K562 (cell line): ENCODE measurements at regions not wholly inside any gene's neighbourhood (a gene's known extent, or its start where the extent isn't known, plus 50 kb on each side); places are given as distances from the start of the nearest gene placed in this dataset.

Source experiments
- ATAC-seq: fragments of 200-7000 bp; cut with Tn5 transposase; 3 replicates; pipeline ENCODE4 v1.9.1; 2020; ENCODE audit warnings: moderate library complexity
- BruUV-seq: library from RNA; stranded (reverse); fragments of 400-500 nt; replicated peaks from 2 replicates; lab custom pipeline; 2021; lab: Mats Ljungman, UMichigan
- CTCF ChIA-PET: fragments of 300-600 bp; formaldehyde crosslinking; extraction: SDS; loops from one replicate; lab custom pipeline; 2021; ENCODE audit warnings: low intra/inter-chr PET ratio; lab: Yijun Ruan, JAX
- POLR2A ChIA-PET: fragments of 300-600, 350-650 bp; sonication (Branson Sonifier 250); formaldehyde crosslinking; extraction: SDS; loops from one replicate; lab custom pipeline; 2021; ENCODE audit warnings: antibody characterized with exemption, inconsistent platforms; lab: Yijun Ruan, JAX
- DNase-seq, 4 experiments: peaks; one replicate each; pipeline versions ENCODE4 v3.0.0 to v3.0.0-alpha.2; 2011 to 2018; ENCODE audit warnings: low spot score in 3 of 4, mixed read lengths in 3 of 4; ENCODE audit errors: extremely low read depth in 1 of 4
- FAIRE-seq: peaks from 2 replicates; lab custom pipeline; 2011; peaks lifted over from hg19 to GRCh38; lab: Jason Lieb, UNC
- H2AFZ ChIP-seq: 2 replicates; pipeline ENCODE4 v1.6.0; 2011; ENCODE audit warnings: low read depth, low read length, control low read depth, inconsistent platforms
- H3K27ac ChIP-seq: fragments of 200-600 bp; 3 replicates; pipeline ENCODE4 v1.8.0; 2011; ENCODE audit warnings: low read depth, mild to moderate bottlenecking, control low read depth, inconsistent platforms, low read length, moderate library complexity, mixed read lengths; ENCODE audit errors: extremely low read depth
- H3K27me3 ChIP-seq, 2 experiments: fragments of 300-600 bp in 1 of 2; 2 replicates in 1 of 2; 3 replicates in 1 of 2; pipeline versions ENCODE4 v1.6.0 to v1.8.0; 2011; ENCODE audit warnings: inconsistent platforms in 2 of 2, low read length in 2 of 2, mild to moderate bottlenecking in 1 of 2, mixed read lengths in 1 of 2, moderate library complexity in 1 of 2; ENCODE audit not compliant: control insufficient read depth in 2 of 2, insufficient read depth in 2 of 2
- H3K36me3 ChIP-seq: fragments of 300-600 bp; 3 replicates; pipeline ENCODE4 v1.8.0; 2011; ENCODE audit warnings: mild to moderate bottlenecking, low read length, inconsistent platforms; ENCODE audit not compliant: control insufficient read depth, insufficient read depth
- H3K4me1 ChIP-seq, 2 experiments: fragments of 200-600 bp in 1 of 2; replicated peaks in 1 of 2; 2 replicates in 1 of 2; 3 replicates in 1 of 2; pipeline versions ENCODE4 v1.5.1 to v1.8.0; 2011; ENCODE audit warnings: inconsistent platforms in 2 of 2, low read length in 2 of 2, mild to moderate bottlenecking in 1 of 2, mixed read lengths in 1 of 2, moderate library complexity in 1 of 2; ENCODE audit not compliant: control insufficient read depth in 2 of 2, insufficient read depth in 2 of 2
- H3K4me2 ChIP-seq: 2 replicates; pipeline ENCODE4 v1.6.1; 2011; ENCODE audit warnings: low read length, control low read depth, inconsistent platforms, mixed read lengths; ENCODE audit not compliant: insufficient read depth
- H3K4me3 ChIP-seq: fragments of 200-600 bp; sonication (generic), shearing (Covaris generic); 2 replicates; pipeline ENCODE4 v1.5.1; 2016; ENCODE audit warnings: control low read depth, inconsistent platforms
- H3K79me2 ChIP-seq: fragments of 200-600 bp; 3 replicates; pipeline ENCODE4 v1.8.0; 2011; ENCODE audit warnings: low read length, inconsistent platforms; ENCODE audit not compliant: control insufficient read depth, insufficient read depth
- H3K9ac ChIP-seq, 2 experiments: 2 replicates each; pipeline versions ENCODE4 v1.6.0 to v1.6.1; 2011; ENCODE audit warnings: low read depth in 2 of 2, low read length in 2 of 2, control low read depth in 1 of 2, inconsistent platforms in 1 of 2, mild to moderate bottlenecking in 1 of 2, mixed read lengths in 1 of 2; ENCODE audit not compliant: insufficient read depth in 1 of 2
- H3K9me1 ChIP-seq: one replicate; pipeline ENCODE4 v1.6.0; 2011; ENCODE audit warnings: inconsistent platforms, mild to moderate bottlenecking, low read length, moderate library complexity; ENCODE audit not compliant: control insufficient read depth, insufficient read depth
- H3K9me3 ChIP-seq: replicated peaks from 2 replicates; pipeline ENCODE4 v1.5.1; 2011; ENCODE audit warnings: low read depth, low read length, inconsistent platforms; ENCODE audit not compliant: control insufficient read depth, insufficient read depth
- H4K20me1 ChIP-seq: replicated peaks from 2 replicates; pipeline ENCODE4 v1.6.1; 2011; ENCODE audit warnings: low read length, inconsistent platforms, mixed read lengths; ENCODE audit not compliant: control insufficient read depth, insufficient read depth
- ARID1B ChIP-seq: fragments of 450-650 bp; IDR thresholded peaks from 2 replicates; pipeline ENCODE4 v1.6.1; 2016; ENCODE audit warnings: antibody characterized with exemption, mild to moderate bottlenecking, inconsistent platforms
- C11orf30 ChIP-seq: fragments of 450-650 bp; IDR thresholded peaks from 2 replicates; pipeline ENCODE4 v1.6.1; 2016; ENCODE audit warnings: low read depth, mild to moderate bottlenecking
- GTF2A2 ChIP-seq: IDR thresholded peaks from 2 replicates; pipeline ENCODE4 v1.6.1; 2016; ENCODE audit warnings: mild to moderate bottlenecking, missing genetic modification characterization, missing compliant biosample characterization
- GTF3C2 ChIP-seq: IDR thresholded peaks from 3 replicates; pipeline ENCODE4 v1.6.1; 2011; ENCODE audit warnings: borderline replicate concordance, mild to moderate bottlenecking, moderate library complexity; ENCODE audit not compliant: insufficient read length; ENCODE audit errors: extremely low read depth
- MAFG ChIP-seq: fragments of 450-650 bp; conservative IDR thresholded peaks from 2 replicates; pipeline ENCODE4 v1.6.1; 2016; ENCODE audit warnings: missing genetic modification characterization, missing compliant biosample characterization
- NELFE ChIP-seq: IDR thresholded peaks from 2 replicates; pipeline ENCODE4 v1.6.1; 2011; ENCODE audit warnings: mild to moderate bottlenecking; ENCODE audit not compliant: insufficient read depth, insufficient read length
- NR0B1 ChIP-seq: fragments of 450-650 bp; IDR thresholded peaks from one replicate; pipeline ENCODE4 v1.6.1; 2018; ENCODE audit warnings: mild to moderate bottlenecking, moderate library complexity; ENCODE audit not compliant: partially characterized antibody
- PHB ChIP-seq: fragments of 250-450 bp; sonication (Bioruptor Pico); IDR thresholded peaks from 2 replicates; pipeline ENCODE4 v1.5.0; 2021
- PML ChIP-seq: IDR thresholded peaks from 2 replicates; pipeline ENCODE4 v1.6.1; 2012; ENCODE audit warnings: low read length, inconsistent platforms
- RAD21 ChIP-seq, 2 experiments: fragments of 250-450 bp in 1 of 2; fragments of 450-650 bp in 1 of 2; sonication (Bioruptor Pico) in 1 of 2; formaldehyde crosslinking in 1 of 2; IDR thresholded peaks in 1 of 2; conservative IDR thresholded peaks in 1 of 2; 2 replicates each; pipeline versions ENCODE4 v1.4.0 to v1.8.0; 2020 to 2022; ENCODE audit warnings: mild to moderate bottlenecking in 2 of 2, moderate library complexity in 1 of 2
- ZC3H4 ChIP-seq: sonication (generic); formaldehyde crosslinking; IDR thresholded peaks from 2 replicates; pipeline ENCODE4 v1.9.0; 2021; ENCODE audit warnings: missing genetic modification reagents, borderline replicate concordance
- ZNF280A ChIP-seq: fragments of 450-650 bp; IDR thresholded peaks from 2 replicates; pipeline ENCODE4 v1.6.1; 2018; ENCODE audit warnings: mild to moderate bottlenecking, low read depth; ENCODE audit not compliant: partially characterized antibody
- ZNF316 ChIP-seq: fragments of 450-650 bp; IDR thresholded peaks from 2 replicates; pipeline ENCODE4 v1.6.1; 2016
- ZNF347 ChIP-seq: fragments of 450-650 bp; formaldehyde crosslinking; IDR thresholded peaks from 2 replicates; pipeline ENCODE4 v1.4.0; 2020; ENCODE audit warnings: low read depth, mild to moderate bottlenecking, moderate library complexity
- ZNF512 ChIP-seq: IDR thresholded peaks from 2 replicates; pipeline ENCODE4 v1.6.1; 2016; ENCODE audit warnings: missing genetic modification characterization, missing compliant biosample characterization
- WGBS: fragments of 100-300 bp; shearing (Covaris generic); methylation state at CpG from one replicate; pipeline ENCODE4 v1.1.6; 2016; ENCODE audit warnings: low coverage, mixed read lengths; ENCODE audit not compliant: insufficient coverage; ENCODE audit errors: missing lambda C conversion rate; 5-methylcytosine and 5-hydroxymethylcytosine counted together
- in situ Hi-C: fragments of 300-500 bp; cut with MboI; formaldehyde crosslinking; loops from 4 replicates; pipeline ENCODE4 v1.15.0; 2018; ENCODE audit warnings: inconsistent platforms, mixed read lengths
- intact Hi-C: fragments of 100-400 bp; cut with micrococcal nuclease; formaldehyde crosslinking; loops from 2 replicates; pipeline ENCODE4 v1.14.2; 2022

- peak in 1 of 2 experiments; percentile 7; a peak in 1 of 4 replicates for TF ChIP-seq RAD21 (CRISPR knock-in tag; conservative IDR thresholded peaks at IDR 0.05 in 1 of 2, IDR thresholded peaks at IDR 0.05 in 1 of 2)
- TF ChIP-seq GTF3C2: no peak
- TF ChIP-seq ZNF280A: no peak
- TF ChIP-seq PHB (CRISPR knock-in tag): no peak
Observed at GRCh38 chr9:120299785-120300184, 280.2 kb downstream of the CDK5RAP2 start (continued).

GRCh38 chr9:120294003-120294402, 286.0 kb downstream of the CDK5RAP2 start:
- Histone ChIP-seq H3K9ac (no peak overlapping the region), H3K27ac (no peak overlapping the region), H2AFZ (no peak overlapping the region), H3K4me3 (no peak overlapping the region), H4K20me1 (no peaks in the 10 kb centered on the region), H3K9me1 (no peaks in the 10 kb centered on the region), H3K4me2 (no peak overlapping the region), H3K36me3 (no peaks in the 10 kb centered on the region), H3K27me3 (no peaks in the 10 kb centered on the region), H3K4me1 (no peaks in the 10 kb centered on the region), H3K9me3 (no peaks in the 10 kb centered on the region), H3K79me2 (no peaks in the 10 kb centered on the region)
- no peak for ATAC-seq
- no TSS peak for BruUV-seq
- ChIA-PET POLR2A (interaction anchor here (0.5 to 1.6 kb wide), 3 partner anchors 14 to 101 kb away, joined by 3 to 6 read pairs (median 3); no protein-coding TSS in a partner anchor), CTCF (no interaction called here)
- intact Hi-C loops: no loop called here
- 0% methylated on average over 4 of the region's 4 CpGs for WGBS
- DNase-seq: no peak
- FAIRE-seq: no peak
- in situ Hi-C loops: no loop called here
- TF ChIP-seq ZNF347 (CRISPR knock-in tag) (no peak), C11orf30 (peak; percentile 60; the same call in 1 of the 2 replicates), MAFG (tag) (peak; percentile 40; the same call in 1 of the 2 replicates), GTF2A2 (tag) (no peak), NELFE (no peak), ARID1B (no peak), ZNF512 (tag) (no peak), NR0B1 (no peak), ZNF316 (peak; percentile 71), PML (no peak), ZC3H4 (CRISPR knock-in tag) (no peak)
